MM.1S (cell line): ENCODE measurements at regions not wholly inside any gene's neighbourhood (a gene's known extent, or its start where the extent isn't known, plus 50 kb on each side); places are given as distances from the start of the nearest gene placed in this dataset.

Experiments used
- CTCF ChIP-seq: fragments of 300-600 bp; sonication (generic); IDR thresholded peaks from 2 replicates; pipeline ENCODE4 v1.5.1; 2016; ENCODE audit warnings: antibody characterized with exemption, low read length, mixed read lengths
- EZH2 ChIP-seq: fragments of 300-600 bp; sonication (generic); optimal IDR thresholded peaks from 2 replicates; pipeline ENCODE3; 2017; ENCODE audit warnings: low read depth, mild to moderate bottlenecking, antibody characterized with exemption, low read length, mixed read lengths

- TF ChIP-seq EZH2 (no peak), CTCF (no peak)
Measured at GRCh38 chr4:74658116-74658515, 136.2 kb downstream of the BTC start.
